ENCODE measurements at regions not wholly inside any gene's neighbourhood (a gene's known extent, or its start where the extent isn't known, plus 50 kb on each side); places are given as distances from the start of the nearest gene placed in this dataset.

DNA sequence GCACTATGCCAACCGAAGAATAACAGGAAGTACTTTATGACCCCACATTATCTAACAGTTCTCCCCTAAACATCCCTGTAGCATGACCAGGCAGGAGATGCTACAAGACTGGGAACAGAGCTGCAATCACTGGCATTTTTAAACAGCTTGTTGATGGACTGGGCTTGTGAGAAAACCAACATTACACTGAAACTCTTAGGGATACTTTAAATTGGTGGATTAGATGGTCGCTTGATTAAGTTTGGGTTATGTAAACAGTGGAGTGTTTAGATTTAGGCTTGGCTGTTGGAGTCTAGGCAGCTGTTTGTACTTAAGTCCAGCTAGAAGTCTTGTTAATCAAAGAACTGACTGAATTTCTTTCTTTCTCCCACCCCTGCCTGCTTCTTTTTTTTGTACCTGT is 234.1 kb upstream of the BMP2 start:
- no peak for TF ChIP-seq POLR2A (IDR thresholded peaks at IDR 0.05; ENCODE audit: control extremely low read depth in 1 of 2, low read depth in 2 of 2, low read length in 2 of 2)
- TF ChIP-seq TEAD4 (IDR thresholded peaks at IDR 0.05; ENCODE audit: low read depth, low read length): no peak
- TF ChIP-seq YY1 (IDR thresholded peaks at IDR 0.05; ENCODE audit: low read depth, low read length): no peak
- TF ChIP-seq, protein P1, sequence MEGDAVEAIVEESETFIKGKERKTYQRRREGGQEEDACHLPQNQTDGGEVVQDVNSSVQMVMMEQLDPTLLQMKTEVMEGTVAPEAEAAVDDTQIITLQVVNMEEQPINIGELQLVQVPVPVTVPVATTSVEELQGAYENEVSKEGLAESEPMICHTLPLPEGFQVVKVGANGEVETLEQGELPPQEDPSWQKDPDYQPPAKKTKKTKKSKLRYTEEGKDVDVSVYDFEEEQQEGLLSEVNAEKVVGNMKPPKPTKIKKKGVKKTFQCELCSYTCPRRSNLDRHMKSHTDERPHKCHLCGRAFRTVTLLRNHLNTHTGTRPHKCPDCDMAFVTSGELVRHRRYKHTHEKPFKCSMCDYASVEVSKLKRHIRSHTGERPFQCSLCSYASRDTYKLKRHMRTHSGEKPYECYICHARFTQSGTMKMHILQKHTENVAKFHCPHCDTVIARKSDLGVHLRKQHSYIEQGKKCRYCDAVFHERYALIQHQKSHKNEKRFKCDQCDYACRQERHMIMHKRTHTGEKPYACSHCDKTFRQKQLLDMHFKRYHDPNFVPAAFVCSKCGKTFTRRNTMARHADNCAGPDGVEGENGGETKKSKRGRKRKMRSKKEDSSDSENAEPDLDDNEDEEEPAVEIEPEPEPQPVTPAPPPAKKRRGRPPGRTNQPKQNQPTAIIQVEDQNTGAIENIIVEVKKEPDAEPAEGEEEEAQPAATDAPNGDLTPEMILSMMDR (IDR thresholded peaks at IDR 0.05; ENCODE audit: control extremely low read depth in 1 of 3, insufficient read depth in 1 of 3, low read depth in 1 of 3, low read length in 3 of 3): no peak
- TF ChIP-seq RNF2 (IDR thresholded peaks at IDR 0.05; ENCODE audit: borderline replicate concordance, low read depth, low read length, missing control alignments, poor library complexity, severe bottlenecking): no peak
- TF ChIP-seq POLR2AphosphoS5 (IDR thresholded peaks at IDR 0.05; ENCODE audit: low read depth, low read length): no peak
- TF ChIP-seq KDM1A (IDR thresholded peaks at IDR 0.05; ENCODE audit: borderline replicate concordance, low read length): no peak
- no peak for TF ChIP-seq EZH2 (IDR thresholded peaks at IDR 0.05; ENCODE audit: low read depth, low read length, severe bottlenecking)
